ENCODE measurements at regions not wholly inside any gene's neighbourhood (a gene's known extent, or its start where the extent isn't known, plus 50 kb on each side); places are given as distances from the start of the nearest gene placed in this dataset.

GRCh38 chr7:137151041-137151689 lies 192.4 kb downstream of the PTN start:
- CTCF ChIA-PET = no interaction called here
- Histone ChIP-seq H3K36me3 (ENCODE audit: control insufficient read depth in 1 of 2, insufficient read depth in 2 of 2, low read length in 2 of 2) (no peaks in the 10 kb centered on the region), H3K9ac (ENCODE audit: low read length) (no peak overlapping the region), H3K79me2 (ENCODE audit: insufficient read depth, low read length) (no peaks in the 10 kb centered on the region), H2AFZ (ENCODE audit: low read depth, low read length, poor library complexity, severe bottlenecking) (no peak overlapping the region), H4K20me1 (ENCODE audit: insufficient read depth) (no peaks in the 10 kb centered on the region), H3K9me2 (ENCODE audit: insufficient read depth) (no peaks in the 10 kb centered on the region), H3K27me3 (ENCODE audit: insufficient read depth, low read length) (no peaks in the 10 kb centered on the region), H3K4me3 (replicated peaks in 1 of 2; ENCODE audit: low read depth in 1 of 2, low read length in 2 of 2) (no peak overlapping the region), H3K4me1 (ENCODE audit: control insufficient read depth in 1 of 2, insufficient read depth in 2 of 2, low read length in 2 of 2) (no peaks in the 10 kb centered on the region), H3K4me2 (ENCODE audit: low read length) (no peak overlapping the region), H3K27ac (ENCODE audit: low read depth, low read length) (no peak overlapping the region), H3K9me3 (ENCODE audit: control insufficient read depth in 1 of 2, insufficient read depth in 1 of 2, low read depth in 1 of 2, low read length in 2 of 2) (peaks cover 0 to 17% of the 10 kb centered on the region in 2 experiments; a peak in 2 of 4 replicates)
- POLR2A ChIA-PET = no interaction called here
- RAD21 ChIA-PET (ENCODE audit: low non-redundant PET in 1 of 2, low total read pairs in 2 of 2, uncharacterized antibody in 2 of 2, unreplicated experiment in 2 of 2) = no interaction called here
- TF ChIP-seq SRF (IDR thresholded peaks at IDR 0.05; ENCODE audit: low read depth) (no peak), YY1 (IDR thresholded peaks at IDR 0.05; ENCODE audit: extremely low read depth, insufficient replicate concordance, low read depth, low read length) (no peak), EGR1 (IDR thresholded peaks at IDR 0.05; ENCODE audit: low read depth) (no peak), ATF3 (IDR thresholded peaks at IDR 0.05) (no peak), ZFX (IDR thresholded peaks at IDR 0.05) (no peak), ZBTB33 (IDR thresholded peaks at IDR 0.05; ENCODE audit: extremely low read depth, insufficient replicate concordance, low read length) (no peak), MAX (IDR thresholded peaks at IDR 0.05) (no peak), JUND (IDR thresholded peaks at IDR 0.05) (no peak), SP1 (IDR thresholded peaks at IDR 0.05; ENCODE audit: low read depth) (no peak)
- DNase-seq (ENCODE audit: low read depth, low spot score) (no peak), ATAC-seq (no peak)
- no TSS peak for BruUV-seq (replicated peaks)
- intact Hi-C loops (cut with micrococcal nuclease) = no loop called here
